ENCODE measurements at regions not wholly inside any gene's neighbourhood (a gene's known extent, or its start where the extent isn't known, plus 50 kb on each side); places are given as distances from the start of the nearest gene placed in this dataset.
A peak's percentile ranks its signal among the peaks of the same experiment; 100 is the strongest.

DNA sequence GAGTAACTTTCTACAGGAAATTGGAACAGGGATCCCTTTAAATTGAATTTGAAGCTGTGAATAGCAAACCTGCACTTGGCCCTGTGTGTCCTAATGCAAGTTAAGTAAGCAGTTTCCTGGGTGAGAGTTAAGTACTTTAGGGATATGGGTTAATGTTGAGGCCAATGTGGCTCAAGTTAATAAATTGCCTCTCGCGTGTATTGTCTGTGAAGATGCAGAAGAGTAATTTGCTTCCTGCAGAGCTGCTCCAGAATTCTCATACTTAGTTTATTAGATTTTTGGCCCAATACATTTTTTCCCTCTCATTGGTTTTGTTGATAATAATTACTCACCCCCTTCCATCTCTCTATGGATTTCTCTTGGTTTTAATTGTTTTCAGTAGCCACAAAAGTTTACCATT is 86.5 kb downstream of the SLC25A47 start:
- DNase-seq (ENCODE audit: insufficient read length, low spot score) (no peak), FAIRE-seq (no peak)
- TF ChIP-seq, protein P1, sequence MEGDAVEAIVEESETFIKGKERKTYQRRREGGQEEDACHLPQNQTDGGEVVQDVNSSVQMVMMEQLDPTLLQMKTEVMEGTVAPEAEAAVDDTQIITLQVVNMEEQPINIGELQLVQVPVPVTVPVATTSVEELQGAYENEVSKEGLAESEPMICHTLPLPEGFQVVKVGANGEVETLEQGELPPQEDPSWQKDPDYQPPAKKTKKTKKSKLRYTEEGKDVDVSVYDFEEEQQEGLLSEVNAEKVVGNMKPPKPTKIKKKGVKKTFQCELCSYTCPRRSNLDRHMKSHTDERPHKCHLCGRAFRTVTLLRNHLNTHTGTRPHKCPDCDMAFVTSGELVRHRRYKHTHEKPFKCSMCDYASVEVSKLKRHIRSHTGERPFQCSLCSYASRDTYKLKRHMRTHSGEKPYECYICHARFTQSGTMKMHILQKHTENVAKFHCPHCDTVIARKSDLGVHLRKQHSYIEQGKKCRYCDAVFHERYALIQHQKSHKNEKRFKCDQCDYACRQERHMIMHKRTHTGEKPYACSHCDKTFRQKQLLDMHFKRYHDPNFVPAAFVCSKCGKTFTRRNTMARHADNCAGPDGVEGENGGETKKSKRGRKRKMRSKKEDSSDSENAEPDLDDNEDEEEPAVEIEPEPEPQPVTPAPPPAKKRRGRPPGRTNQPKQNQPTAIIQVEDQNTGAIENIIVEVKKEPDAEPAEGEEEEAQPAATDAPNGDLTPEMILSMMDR (IDR thresholded peaks at IDR 0.05; ENCODE audit: insufficient read depth, missing control alignments): no peak

DNA sequence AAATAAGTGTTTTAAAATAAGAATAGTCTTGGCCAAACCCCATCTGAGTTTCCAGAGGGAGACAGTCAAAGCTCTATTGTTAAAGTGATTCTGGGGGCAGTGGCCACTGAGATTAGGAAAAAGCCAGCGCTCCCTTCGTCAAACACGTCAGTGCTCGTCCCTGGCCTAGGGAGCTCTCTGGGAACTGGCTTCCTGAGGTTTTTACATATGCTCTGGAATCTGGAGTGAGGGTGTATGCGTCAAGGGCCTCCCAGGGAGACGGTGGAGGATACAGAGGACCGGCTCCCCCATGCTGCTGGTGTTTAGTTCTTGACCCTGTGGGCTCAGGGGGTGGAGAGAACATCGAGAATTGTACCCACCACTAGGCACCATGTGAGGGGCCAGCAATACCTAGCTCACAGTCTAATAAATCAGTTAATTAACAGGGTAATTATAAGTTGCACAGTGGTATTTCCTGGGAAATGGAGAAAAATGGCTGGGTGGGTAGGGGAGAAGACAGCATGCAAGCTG is 87.0 kb downstream of the SLC25A47 start:
- TF ChIP-seq, protein P1 (IDR thresholded peaks at IDR 0.05; ENCODE audit: insufficient read depth, missing control alignments): no peak
- FAIRE-seq: no peak
- DNase-seq (ENCODE audit: insufficient read length, low spot score): no peak

DNA sequence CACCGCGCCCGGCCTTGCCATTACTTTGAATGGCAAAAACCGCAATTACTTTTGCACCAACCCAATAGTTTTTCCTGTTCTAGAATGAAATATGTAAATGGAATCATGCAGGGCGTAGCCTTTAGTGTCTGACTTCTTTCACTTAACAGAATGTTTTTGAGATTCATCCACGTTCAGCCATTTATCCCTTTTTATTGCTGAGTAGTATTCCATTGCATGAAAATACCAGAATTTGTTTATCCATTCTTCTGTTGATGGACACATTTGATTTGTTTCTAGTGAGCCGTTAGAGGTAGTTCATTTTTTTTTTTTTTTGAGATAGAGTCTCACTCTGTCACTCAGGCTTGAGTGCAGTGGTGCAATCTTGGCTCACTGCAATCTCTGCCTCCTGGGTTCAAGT is 90.6 kb downstream of the SLC25A47 start:
- DNase-seq (ENCODE audit: insufficient read length, low spot score) (no peak), FAIRE-seq (no peak)
- TF ChIP-seq, protein P1 (IDR thresholded peaks at IDR 0.05; ENCODE audit: insufficient read depth, missing control alignments): no peak

DNA sequence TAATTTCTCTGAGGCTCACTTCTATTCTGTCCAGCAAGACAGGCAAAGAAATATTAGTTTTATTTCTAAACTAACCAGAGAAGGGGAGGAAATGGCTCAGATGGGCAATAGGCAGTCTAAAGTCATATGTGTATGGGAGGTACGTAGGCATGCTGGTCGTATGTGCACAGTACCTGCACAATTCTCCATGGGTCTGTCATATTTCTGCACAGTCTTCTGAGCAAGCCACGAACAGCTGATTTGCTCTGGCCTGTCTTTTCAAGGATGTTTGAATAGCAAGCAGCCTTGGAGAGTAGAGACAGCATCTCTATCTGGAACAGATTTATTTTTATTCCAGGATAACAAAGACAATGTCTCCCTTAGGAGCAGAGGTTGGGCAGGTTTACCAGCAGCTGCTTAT is 92.1 kb downstream of the SLC25A47 start:
- TF ChIP-seq, protein P1 (IDR thresholded peaks at IDR 0.05; ENCODE audit: insufficient read depth, missing control alignments): no peak
- FAIRE-seq (no peak), DNase-seq (ENCODE audit: insufficient read length, low spot score) (no peak)

DNA sequence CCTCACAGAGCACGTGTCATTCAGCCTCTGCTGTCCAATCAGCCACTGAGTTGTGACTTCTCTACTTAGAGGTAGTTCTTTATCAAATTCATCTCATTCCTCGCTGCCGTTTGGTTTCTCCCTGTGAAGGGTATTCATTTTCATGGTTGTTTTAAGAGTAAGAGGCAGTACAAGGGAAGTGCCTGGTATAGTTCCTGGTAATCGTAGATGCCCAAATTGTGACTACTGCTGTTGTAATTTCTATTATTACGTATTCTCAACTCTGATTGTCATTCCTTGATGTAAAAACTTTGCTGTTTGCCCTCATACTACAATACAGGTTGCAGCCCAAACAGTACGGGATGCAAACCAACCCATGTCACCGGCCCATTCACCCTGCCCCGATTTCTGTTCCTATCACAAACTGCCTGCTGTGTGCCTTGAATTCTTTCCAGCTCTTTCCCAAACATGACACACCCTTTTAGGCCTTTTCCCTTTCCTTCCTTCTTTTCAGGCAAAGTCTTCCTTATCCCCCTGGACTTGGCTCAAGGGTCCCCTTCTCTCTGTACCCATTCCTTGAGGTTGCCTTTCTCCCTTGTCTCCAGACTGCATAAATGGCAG is 93.0 kb downstream of the SLC25A47 start:
- FAIRE-seq: no peak

DNA sequence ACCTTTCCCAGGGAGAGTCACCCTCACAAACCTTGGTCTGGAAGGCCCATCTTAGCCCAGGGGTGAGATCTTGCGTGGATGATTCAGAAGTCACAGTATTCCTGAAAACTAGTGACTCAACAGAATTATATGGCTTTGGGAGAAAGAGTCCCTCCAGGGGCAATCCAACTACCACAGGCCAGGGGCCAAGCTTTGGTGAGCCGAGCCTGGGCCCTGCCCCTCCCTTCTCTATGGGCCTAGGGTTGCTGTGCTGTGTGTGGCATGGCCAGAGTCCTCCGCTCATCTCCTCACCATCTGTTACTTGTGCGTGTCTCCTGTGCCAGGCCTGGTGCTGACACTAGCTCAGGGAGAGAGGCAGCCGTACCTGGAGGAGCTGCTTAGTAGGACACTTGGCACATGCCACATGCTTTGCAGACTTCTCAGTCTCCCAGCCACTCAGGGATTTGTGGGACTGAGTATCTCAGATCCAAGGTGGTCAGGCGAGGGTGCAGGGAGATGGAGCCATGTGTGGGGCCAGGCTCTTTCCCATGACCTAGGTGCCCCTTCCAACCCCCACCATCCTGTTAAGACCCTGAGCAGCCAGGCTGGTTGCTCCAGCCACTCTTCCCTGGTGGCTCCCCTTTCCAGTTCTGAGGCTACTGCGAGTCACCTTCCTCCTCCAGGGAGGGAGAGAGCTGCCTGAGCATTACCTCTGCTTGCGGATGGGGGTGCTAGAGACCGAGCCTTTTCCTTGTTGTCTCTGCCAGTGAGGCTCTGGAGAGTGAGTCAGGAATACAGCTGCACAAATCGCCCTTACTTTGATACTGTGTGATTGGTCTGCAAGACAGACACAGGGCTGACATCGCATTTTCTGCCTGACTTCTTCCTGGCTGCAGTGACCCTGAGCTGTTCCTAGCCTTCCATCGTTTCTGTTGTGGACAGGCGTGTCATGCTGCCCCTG is 94.1 kb downstream of the SLC25A47 start:
- DNase-seq (ENCODE audit: insufficient read length, low spot score) (no peak), FAIRE-seq (no peak)
- TF ChIP-seq, protein P1 (IDR thresholded peaks at IDR 0.05; ENCODE audit: insufficient read depth, missing control alignments): peak; percentile 32

More for the DNA sequence above, 93.0 kb downstream of the SLC25A47 start:
- DNase-seq (ENCODE audit: insufficient read length, low spot score): no peak
- TF ChIP-seq, protein P1 (IDR thresholded peaks at IDR 0.05; ENCODE audit: insufficient read depth, missing control alignments): no peak

Data from D721Med (cell line).